Fibroblast of lung (primary cell): ENCODE measurements at regions not wholly inside any gene's neighbourhood (a gene's known extent, or its start where the extent isn't known, plus 50 kb on each side); places are given as distances from the start of the nearest gene placed in this dataset.

ENCODE experiments used
- CTCF ChIP-seq, 2 donors: IDR thresholded peaks in 1 of 2; conservative IDR thresholded peaks in 1 of 2; 1 replicate in 1 of 2; 2 replicates in 1 of 2; pipeline ENCODE4 v1.5.1; 2011 to 2012; ENCODE audit warnings: low read length in 2 of 2, control low read depth in 1 of 2, inconsistent platforms in 1 of 2, low read depth in 1 of 2, mild to moderate bottlenecking in 1 of 2
- EZH2 ChIP-seq: IDR thresholded peaks from 2 replicates; pipeline ENCODE4 v1.5.1; 2012; ENCODE audit warnings: low read length, control low read depth, mild to moderate bottlenecking; ENCODE audit errors: missing control alignments

GRCh38 chr6:147837540-147837939 is 329.1 kb downstream of the SAMD5 start:
- no peak for TF ChIP-seq CTCF (conservative IDR thresholded peaks at IDR 0.05 in 1 of 2, IDR thresholded peaks at IDR 0.05 in 1 of 2; ENCODE audit: low read depth in 1 of 2, low read length in 2 of 2)
- TF ChIP-seq EZH2: no peak
